HFF-Myc (cell line): ENCODE measurements at regions not wholly inside any gene's neighbourhood (a gene's known extent, or its start where the extent isn't known, plus 50 kb on each side); places are given as distances from the start of the nearest gene placed in this dataset.

ENCODE experiments used
- DNase-seq: peaks from one replicate; pipeline ENCODE4 v3.0.0-alpha.2; 2011; ENCODE audit warnings: low read depth; ENCODE audit errors: extremely low read depth
- H3K4me3 ChIP-seq: replicated peaks from 2 replicates; pipeline ENCODE4 v1.5.1; 2011; ENCODE audit warnings: low read depth, mild to moderate bottlenecking, control low read depth, low read length
- TF ChIP-seq, protein P1 (sequence below): IDR thresholded peaks from 2 replicates; pipeline ENCODE4 v1.5.1; 2012; ENCODE audit warnings: mild to moderate bottlenecking, low read depth, low read length, control low read depth; ENCODE audit errors: missing control alignments

- TF ChIP-seq, protein P1, sequence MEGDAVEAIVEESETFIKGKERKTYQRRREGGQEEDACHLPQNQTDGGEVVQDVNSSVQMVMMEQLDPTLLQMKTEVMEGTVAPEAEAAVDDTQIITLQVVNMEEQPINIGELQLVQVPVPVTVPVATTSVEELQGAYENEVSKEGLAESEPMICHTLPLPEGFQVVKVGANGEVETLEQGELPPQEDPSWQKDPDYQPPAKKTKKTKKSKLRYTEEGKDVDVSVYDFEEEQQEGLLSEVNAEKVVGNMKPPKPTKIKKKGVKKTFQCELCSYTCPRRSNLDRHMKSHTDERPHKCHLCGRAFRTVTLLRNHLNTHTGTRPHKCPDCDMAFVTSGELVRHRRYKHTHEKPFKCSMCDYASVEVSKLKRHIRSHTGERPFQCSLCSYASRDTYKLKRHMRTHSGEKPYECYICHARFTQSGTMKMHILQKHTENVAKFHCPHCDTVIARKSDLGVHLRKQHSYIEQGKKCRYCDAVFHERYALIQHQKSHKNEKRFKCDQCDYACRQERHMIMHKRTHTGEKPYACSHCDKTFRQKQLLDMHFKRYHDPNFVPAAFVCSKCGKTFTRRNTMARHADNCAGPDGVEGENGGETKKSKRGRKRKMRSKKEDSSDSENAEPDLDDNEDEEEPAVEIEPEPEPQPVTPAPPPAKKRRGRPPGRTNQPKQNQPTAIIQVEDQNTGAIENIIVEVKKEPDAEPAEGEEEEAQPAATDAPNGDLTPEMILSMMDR = no peak
- DNase-seq = no peak
- H3K4me3 ChIP-seq = no peak overlapping the region
Measured at GRCh38 chr4:129565214-129565613, 469.3 kb downstream of the C4orf33 start.

DNA sequence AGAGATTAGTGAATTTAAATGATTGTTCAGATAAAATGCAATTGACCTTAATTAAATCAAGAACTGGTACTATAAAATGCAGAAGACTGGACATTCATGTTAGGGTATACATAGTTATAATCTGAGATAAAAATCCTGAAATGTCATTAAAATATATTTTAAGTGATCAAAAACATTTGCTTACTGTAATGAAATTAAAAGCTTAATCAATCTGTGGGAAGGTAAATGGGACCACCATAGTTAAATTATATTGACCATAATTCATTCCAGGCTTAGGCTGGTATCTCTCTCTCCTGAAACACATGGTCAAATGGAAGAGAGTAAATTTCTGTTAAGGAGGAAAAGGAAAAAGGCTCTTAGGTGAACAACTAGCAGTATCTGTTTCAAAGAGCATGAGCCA, 474.4 kb downstream of the C4orf33 start:
- no peak for DNase-seq
- TF ChIP-seq, protein P1 = no peak
- H3K4me3 ChIP-seq = no peak overlapping the region

DNA sequence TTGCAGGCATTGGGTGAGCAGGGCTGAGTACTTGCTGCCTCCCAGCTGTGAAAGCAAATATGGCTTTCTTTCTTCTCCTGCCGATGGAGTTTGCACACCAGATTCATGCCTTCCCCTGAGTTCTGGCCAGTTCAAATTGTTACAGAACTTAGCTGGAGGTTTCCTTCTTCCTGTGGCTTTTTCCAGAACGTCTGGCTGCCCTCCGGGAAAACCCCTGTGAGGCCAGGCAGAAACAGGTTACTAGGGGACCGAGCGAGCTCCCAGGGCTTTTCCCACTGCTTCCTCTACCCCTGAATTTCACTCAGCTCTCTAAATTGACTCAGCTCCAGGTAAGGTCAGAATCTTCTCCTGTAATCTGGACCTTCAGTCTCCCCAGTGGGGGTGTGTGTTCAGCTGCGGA, 482.4 kb downstream of the C4orf33 start:
- DNase-seq = no peak
- no peak overlapping the region for H3K4me3 ChIP-seq
- TF ChIP-seq, protein P1 = no peak

GRCh38 chr4:129581305-129581704, 485.4 kb downstream of the C4orf33 start:
- no peak for DNase-seq
- TF ChIP-seq, protein P1 = no peak
- no peak overlapping the region for H3K4me3 ChIP-seq

DNA sequence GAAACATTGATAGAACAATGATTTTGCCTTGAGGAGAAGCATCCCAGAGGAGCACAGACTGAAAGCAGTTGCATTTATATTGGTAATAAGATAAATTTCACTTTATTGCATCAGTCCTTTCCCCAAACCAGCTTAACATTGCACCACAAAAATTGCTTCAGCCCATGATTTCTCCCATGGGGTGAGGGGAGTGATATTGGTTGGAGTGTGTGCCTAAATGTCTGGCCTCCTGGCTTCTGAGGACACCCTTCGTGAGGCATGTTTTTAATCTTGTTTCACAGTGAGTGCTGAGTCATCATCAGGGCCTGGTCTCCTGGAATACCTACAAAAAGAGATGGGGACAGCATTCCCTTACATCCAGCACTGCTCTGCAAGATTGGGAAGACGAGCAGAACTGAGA, 487.9 kb downstream of the C4orf33 start:
- DNase-seq = no peak
- H3K4me3 ChIP-seq = no peak overlapping the region
- TF ChIP-seq, protein P1 = no peak

- TF ChIP-seq, protein P1 = no peak
- no peak overlapping the region for H3K4me3 ChIP-seq
- DNase-seq = no peak
Measured at GRCh38 chr4:129598582-129598981, 502.6 kb downstream of the C4orf33 start.

DNA sequence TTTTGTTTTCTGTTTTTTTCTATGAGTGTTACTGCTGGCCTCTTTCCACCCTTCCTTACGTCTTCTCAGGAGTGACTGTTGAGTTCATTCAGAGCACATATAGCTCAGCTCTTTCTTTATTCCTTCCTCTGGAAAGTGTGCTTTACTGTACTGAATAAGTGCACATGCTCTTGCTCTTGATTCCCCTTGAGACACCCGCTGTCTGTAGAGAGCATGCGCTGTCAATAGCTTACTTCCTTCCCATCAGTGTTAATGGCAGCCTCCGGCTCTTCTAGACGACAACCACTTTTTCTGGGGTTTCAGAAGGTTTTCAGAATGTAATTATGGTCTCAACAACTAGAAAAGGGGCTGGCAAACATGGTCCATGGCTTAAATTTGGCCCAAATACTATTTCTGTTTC, 504.9 kb downstream of the C4orf33 start:
- no peak overlapping the region for H3K4me3 ChIP-seq
- DNase-seq = no peak
- TF ChIP-seq, protein P1 = no peak
